HL-60 (cell line): ENCODE measurements at regions not wholly inside any gene's neighbourhood (a gene's known extent, or its start where the extent isn't known, plus 50 kb on each side); places are given as distances from the start of the nearest gene placed in this dataset.

ENCODE experiments used
- DNase-seq, 2 experiments: peaks; one replicate each; pipeline ENCODE4 v3.0.0-alpha.2; 2010 to 2020; ENCODE audit warnings: low read depth in 1 of 2, low spot score in 1 of 2
- H3K27ac ChIP-seq: fragments of 250-450 bp; sonication (Bioruptor Pico); replicated peaks from 2 replicates; pipeline ENCODE4 v1.5.1; 2020; ENCODE audit warnings: mild to moderate bottlenecking, moderate library complexity
- H3K27me3 ChIP-seq: fragments of 250-450 bp; sonication (Bioruptor Pico); 2 replicates; pipeline ENCODE4 v1.5.1; 2021; ENCODE audit warnings: mild to moderate bottlenecking, moderate library complexity; ENCODE audit not compliant: insufficient read depth, poor library complexity, severe bottlenecking
- H3K4me3 ChIP-seq: replicated peaks from 2 replicates; pipeline ENCODE4 v1.5.1; 2011; ENCODE audit warnings: mild to moderate bottlenecking, control low read depth, low read length; ENCODE audit not compliant: insufficient read depth
- GABPA ChIP-seq: IDR thresholded peaks from 2 replicates; pipeline ENCODE4 v1.6.1; 2012; ENCODE audit warnings: low read depth
- POLR2AphosphoS5 ChIP-seq: IDR thresholded peaks from 2 replicates; pipeline ENCODE4 v1.6.1; 2012; ENCODE audit warnings: low read depth
- SPI1 ChIP-seq: IDR thresholded peaks from 2 replicates; pipeline ENCODE4 v1.6.1; 2012; ENCODE audit warnings: low read depth, mild to moderate bottlenecking, borderline replicate concordance
- TF ChIP-seq, protein P1 (sequence below): IDR thresholded peaks from one replicate; pipeline ENCODE4 v1.5.1; 2011; ENCODE audit warnings: low read length, control low read depth, inconsistent platforms; ENCODE audit not compliant: insufficient read depth
- TF ChIP-seq, protein P2 (sequence below): IDR thresholded peaks from 2 replicates; pipeline ENCODE4 v1.6.1; 2012; ENCODE audit warnings: low read depth; ENCODE audit not compliant: insufficient replicate concordance

DNA sequence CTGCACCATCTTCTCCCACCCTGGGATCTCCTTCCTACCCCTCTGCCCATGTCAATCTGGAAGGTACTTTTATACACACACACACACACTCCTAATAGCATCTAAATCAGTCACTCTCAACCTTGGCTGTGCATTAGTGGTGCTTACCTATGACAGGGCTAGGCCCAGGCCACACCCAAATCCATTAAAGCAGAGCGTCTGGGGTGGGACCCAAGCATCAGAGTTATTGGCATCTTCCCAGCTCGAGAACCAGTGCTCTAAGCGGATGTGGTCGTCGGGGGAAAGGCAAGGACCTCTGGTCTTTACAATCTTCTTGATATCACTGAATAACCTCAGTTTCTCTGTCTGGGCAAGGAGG lies 194.6 kb downstream of the TRIM29 start:
- H3K4me3 ChIP-seq: no peak overlapping the region
- TF ChIP-seq POLR2AphosphoS5 (no peak), GABPA (no peak), SPI1 (no peak)
- TF ChIP-seq, protein P1, sequence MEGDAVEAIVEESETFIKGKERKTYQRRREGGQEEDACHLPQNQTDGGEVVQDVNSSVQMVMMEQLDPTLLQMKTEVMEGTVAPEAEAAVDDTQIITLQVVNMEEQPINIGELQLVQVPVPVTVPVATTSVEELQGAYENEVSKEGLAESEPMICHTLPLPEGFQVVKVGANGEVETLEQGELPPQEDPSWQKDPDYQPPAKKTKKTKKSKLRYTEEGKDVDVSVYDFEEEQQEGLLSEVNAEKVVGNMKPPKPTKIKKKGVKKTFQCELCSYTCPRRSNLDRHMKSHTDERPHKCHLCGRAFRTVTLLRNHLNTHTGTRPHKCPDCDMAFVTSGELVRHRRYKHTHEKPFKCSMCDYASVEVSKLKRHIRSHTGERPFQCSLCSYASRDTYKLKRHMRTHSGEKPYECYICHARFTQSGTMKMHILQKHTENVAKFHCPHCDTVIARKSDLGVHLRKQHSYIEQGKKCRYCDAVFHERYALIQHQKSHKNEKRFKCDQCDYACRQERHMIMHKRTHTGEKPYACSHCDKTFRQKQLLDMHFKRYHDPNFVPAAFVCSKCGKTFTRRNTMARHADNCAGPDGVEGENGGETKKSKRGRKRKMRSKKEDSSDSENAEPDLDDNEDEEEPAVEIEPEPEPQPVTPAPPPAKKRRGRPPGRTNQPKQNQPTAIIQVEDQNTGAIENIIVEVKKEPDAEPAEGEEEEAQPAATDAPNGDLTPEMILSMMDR: no peak
- TF ChIP-seq, protein P2, sequence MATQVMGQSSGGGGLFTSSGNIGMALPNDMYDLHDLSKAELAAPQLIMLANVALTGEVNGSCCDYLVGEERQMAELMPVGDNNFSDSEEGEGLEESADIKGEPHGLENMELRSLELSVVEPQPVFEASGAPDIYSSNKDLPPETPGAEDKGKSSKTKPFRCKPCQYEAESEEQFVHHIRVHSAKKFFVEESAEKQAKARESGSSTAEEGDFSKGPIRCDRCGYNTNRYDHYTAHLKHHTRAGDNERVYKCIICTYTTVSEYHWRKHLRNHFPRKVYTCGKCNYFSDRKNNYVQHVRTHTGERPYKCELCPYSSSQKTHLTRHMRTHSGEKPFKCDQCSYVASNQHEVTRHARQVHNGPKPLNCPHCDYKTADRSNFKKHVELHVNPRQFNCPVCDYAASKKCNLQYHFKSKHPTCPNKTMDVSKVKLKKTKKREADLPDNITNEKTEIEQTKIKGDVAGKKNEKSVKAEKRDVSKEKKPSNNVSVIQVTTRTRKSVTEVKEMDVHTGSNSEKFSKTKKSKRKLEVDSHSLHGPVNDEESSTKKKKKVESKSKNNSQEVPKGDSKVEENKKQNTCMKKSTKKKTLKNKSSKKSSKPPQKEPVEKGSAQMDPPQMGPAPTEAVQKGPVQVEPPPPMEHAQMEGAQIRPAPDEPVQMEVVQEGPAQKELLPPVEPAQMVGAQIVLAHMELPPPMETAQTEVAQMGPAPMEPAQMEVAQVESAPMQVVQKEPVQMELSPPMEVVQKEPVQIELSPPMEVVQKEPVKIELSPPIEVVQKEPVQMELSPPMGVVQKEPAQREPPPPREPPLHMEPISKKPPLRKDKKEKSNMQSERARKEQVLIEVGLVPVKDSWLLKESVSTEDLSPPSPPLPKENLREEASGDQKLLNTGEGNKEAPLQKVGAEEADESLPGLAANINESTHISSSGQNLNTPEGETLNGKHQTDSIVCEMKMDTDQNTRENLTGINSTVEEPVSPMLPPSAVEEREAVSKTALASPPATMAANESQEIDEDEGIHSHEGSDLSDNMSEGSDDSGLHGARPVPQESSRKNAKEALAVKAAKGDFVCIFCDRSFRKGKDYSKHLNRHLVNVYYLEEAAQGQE: no peak
- H3K27ac ChIP-seq: no peak overlapping the region
- DNase-seq: no peak
- H3K27me3 ChIP-seq: peaks cover 3% of the 10 kb centered on the region

DNA sequence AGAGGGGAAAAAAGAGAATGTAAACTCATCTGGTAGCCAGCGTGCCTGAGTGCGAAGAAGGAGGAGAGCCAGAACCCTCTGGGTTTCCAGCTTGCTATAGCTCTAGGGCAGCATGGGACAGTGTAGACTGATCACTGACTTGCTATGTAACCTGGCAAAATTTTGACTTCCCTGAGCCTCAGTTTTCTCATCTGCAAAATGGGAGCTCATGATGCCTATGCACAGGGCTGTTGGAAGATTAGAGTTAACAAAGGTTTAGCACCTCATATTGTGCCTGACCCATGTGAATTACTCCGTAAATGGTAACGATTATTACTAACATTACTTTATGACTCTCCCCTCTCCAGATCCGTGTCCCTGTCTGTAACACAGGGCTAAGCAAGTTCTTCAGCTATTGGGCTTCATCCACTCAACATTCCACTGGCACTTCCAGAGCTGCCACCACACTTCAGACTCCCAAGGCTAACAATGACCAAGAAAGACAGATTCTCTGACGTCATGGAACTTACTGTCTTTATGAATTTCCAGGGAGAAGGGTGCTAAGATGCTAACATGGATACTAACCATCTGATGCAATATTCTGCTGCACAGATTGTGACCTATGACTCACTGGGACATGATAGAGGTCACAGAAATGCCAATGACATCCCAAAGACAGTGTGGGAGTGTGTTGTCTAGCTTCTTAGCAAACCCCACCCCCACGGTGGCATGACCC lies 195.2 kb downstream of the TRIM29 start:
- TF ChIP-seq POLR2AphosphoS5: no peak
- no peak for DNase-seq
- Histone ChIP-seq H3K4me3 (no peak overlapping the region), H3K27me3 (peaks cover 3% of the 10 kb centered on the region), H3K27ac (no peak overlapping the region)

DNA sequence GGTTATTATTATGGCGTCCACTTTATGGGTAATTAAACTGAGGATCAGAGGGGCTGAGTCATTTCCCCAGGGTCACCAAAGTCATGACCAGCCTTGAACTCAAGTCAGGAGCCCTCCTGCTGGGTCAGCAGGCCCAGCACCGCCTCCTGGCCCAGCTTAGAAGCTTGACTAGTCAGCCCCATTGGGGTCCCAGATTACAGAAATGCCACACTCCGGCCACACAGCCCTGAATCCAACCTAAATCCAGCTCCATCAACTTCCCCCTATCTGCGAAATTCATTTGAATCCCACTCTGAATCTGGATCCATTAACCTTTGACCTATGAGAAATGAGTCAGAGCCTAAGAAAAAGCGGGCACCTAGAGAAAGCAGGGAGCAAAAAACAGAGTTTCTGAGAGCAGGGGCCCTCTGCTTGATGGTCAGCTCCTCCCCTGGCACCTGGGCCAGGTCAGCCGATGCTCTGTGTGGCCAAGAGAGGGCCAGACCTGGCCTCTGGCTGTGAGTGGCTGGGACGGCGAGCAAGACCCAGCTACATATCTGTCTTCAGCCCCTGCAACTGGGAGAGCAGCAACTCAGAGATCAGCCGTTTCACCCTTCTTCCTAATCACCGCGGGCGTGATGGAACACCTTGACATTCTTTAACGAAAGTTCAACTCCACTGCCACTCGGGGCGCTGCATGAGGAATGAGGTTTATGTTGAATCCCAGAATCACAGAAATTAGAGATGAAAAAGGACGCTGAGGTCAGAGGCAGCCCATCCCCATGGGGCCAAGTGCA lies 196.1 kb downstream of the TRIM29 start:
- no peak for TF ChIP-seq SPI1
- TF ChIP-seq, protein P1: no peak
- DNase-seq: no peak

DNA sequence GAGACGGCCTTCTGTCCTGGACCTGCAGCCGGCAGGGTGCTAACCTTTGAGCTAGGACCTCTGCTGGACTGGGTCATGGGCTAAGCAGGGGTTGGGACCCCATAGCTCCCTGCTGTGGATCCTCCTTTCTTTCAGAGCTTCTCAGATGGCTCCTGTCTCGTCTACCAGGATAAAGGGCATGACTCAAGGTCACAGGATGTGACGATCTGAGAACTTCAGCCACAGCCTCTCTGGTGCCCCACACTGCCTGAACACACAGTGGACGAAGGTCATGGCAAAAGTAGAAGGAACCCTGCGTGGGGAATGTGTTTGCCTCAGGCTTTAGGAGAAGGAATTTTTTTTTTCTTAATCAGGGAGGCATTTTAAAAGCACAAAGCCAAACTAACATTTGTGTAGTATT lies 196.7 kb downstream of the TRIM29 start:
- TF ChIP-seq, protein P1: no peak
- TF ChIP-seq, protein P2: no peak
- TF ChIP-seq GABPA: no peak
- no peak for TF ChIP-seq SPI1
- peaks cover 3% of the 10 kb centered on the region for H3K27me3 ChIP-seq
- H3K4me3 ChIP-seq: no peak overlapping the region
- DNase-seq: no peak
- no peak overlapping the region for H3K27ac ChIP-seq

More for the DNA sequence above, 196.1 kb downstream of the TRIM29 start:
- Histone ChIP-seq H3K4me3 (no peak overlapping the region), H3K27ac (no peak overlapping the region), H3K27me3 (peaks cover 3% of the 10 kb centered on the region)
